Neural cell (in vitro differentiated cells): ENCODE measurements at regions not wholly inside any gene's neighbourhood (a gene's known extent, or its start where the extent isn't known, plus 50 kb on each side); places are given as distances from the start of the nearest gene placed in this dataset.

Experiments used
- EP300 ChIP-seq: fragments of 450-650 bp; conservative IDR thresholded peaks from 2 replicates; pipeline ENCODE4 v1.6.1; 2014; ENCODE audit warnings: antibody characterized with exemption, mild to moderate bottlenecking, moderate library complexity; ENCODE audit not compliant: poor library complexity, severe bottlenecking
- EZH2 ChIP-seq: fragments of 200-600, 300-800 bp; shearing (Covaris generic), sonication (generic); IDR thresholded peaks from 2 replicates; pipeline ENCODE4 v1.6.1; 2014; ENCODE audit warnings: antibody characterized with exemption, low read length, borderline replicate concordance, mild to moderate bottlenecking; ENCODE audit not compliant: insufficient read depth, poor library complexity, severe bottlenecking
- MXI1 ChIP-seq: fragments of 450-650 bp; conservative IDR thresholded peaks from 2 replicates; pipeline ENCODE4 v1.6.1; 2014; ENCODE audit warnings: antibody characterized with exemption, mild to moderate bottlenecking; ENCODE audit not compliant: poor library complexity, severe bottlenecking
- POLR2AphosphoS5 ChIP-seq: IDR thresholded peaks from 2 replicates; pipeline ENCODE4 v1.6.1; 2012
- RAD21 ChIP-seq: fragments of 450-650 bp; conservative IDR thresholded peaks from 2 replicates; pipeline ENCODE4 v1.6.1; 2014; ENCODE audit warnings: antibody characterized with exemption, mild to moderate bottlenecking, moderate library complexity
- REST ChIP-seq: IDR thresholded peaks from 2 replicates; pipeline ENCODE4 v1.6.1; 2012; ENCODE audit warnings: borderline replicate concordance
- SMC3 ChIP-seq: fragments of 450-650 bp; conservative IDR thresholded peaks from 2 replicates; pipeline ENCODE4 v1.6.1; 2014; ENCODE audit warnings: antibody characterized with exemption, mild to moderate bottlenecking, moderate library complexity; ENCODE audit not compliant: poor library complexity
- TAF1 ChIP-seq: IDR thresholded peaks from 2 replicates; pipeline ENCODE4 v1.6.1; 2012; ENCODE audit warnings: low read depth
- TF ChIP-seq, protein P1 (sequence below): fragments of 450-650 bp; IDR thresholded peaks from 2 replicates; pipeline ENCODE4 v1.5.1; 2014; ENCODE audit warnings: antibody characterized with exemption, mild to moderate bottlenecking, moderate library complexity; ENCODE audit not compliant: poor library complexity, severe bottlenecking

DNA sequence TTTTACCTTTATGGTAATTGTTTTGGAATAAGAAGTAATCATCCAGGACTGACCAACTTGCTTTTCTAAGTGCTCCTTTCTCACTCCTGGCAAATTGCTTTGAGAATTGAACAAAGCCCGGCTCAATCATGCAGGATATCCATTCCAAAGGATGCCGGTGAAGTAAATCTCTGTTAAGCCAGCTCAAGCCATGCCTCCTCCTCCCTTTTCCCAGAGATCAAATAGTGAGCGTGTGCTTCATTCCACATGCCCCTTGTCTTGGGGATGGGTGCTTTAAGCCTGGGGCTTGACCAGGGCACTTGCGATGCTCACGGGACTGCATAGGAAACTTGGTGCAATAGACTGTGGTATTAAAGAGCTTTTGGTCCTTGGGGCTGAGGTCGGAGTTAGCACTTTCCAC, 90.7 kb downstream of the UTP18 start:
- TF ChIP-seq, protein P1, sequence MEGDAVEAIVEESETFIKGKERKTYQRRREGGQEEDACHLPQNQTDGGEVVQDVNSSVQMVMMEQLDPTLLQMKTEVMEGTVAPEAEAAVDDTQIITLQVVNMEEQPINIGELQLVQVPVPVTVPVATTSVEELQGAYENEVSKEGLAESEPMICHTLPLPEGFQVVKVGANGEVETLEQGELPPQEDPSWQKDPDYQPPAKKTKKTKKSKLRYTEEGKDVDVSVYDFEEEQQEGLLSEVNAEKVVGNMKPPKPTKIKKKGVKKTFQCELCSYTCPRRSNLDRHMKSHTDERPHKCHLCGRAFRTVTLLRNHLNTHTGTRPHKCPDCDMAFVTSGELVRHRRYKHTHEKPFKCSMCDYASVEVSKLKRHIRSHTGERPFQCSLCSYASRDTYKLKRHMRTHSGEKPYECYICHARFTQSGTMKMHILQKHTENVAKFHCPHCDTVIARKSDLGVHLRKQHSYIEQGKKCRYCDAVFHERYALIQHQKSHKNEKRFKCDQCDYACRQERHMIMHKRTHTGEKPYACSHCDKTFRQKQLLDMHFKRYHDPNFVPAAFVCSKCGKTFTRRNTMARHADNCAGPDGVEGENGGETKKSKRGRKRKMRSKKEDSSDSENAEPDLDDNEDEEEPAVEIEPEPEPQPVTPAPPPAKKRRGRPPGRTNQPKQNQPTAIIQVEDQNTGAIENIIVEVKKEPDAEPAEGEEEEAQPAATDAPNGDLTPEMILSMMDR = no peak
- TF ChIP-seq POLR2AphosphoS5 (no peak), TAF1 (no peak), EZH2 (no peak), REST (no peak), RAD21 (no peak), MXI1 (no peak), EP300 (no peak), SMC3 (no peak)
